ENCODE measurements at regions not wholly inside any gene's neighbourhood (a gene's known extent, or its start where the extent isn't known, plus 50 kb on each side); places are given as distances from the start of the nearest gene placed in this dataset.

GRCh38 chr6:125406741-125407140 is 105.0 kb upstream of the HDDC2 start:
- ChIA-PET POLR2A (ENCODE audit: low non-redundant PET) (no interaction called here), CTCF (no interaction called here)
- no peaks in the 10 kb centered on the region for H3K36me3 ChIP-seq (ENCODE audit: insufficient read depth, low read length, poor library complexity, severe bottlenecking)
- H3K27me3 ChIP-seq (replicated peaks; ENCODE audit: insufficient read depth, low read depth, low read length, poor library complexity) = no peaks in the 10 kb centered on the region
- TF ChIP-seq CTCF (conservative IDR thresholded peaks at IDR 0.05; ENCODE audit: low read depth, low read length) (no peak), EZH2 (IDR thresholded peaks at IDR 0.05; ENCODE audit: borderline replicate concordance, low read depth, low read length, poor library complexity, severe bottlenecking) (no peak)
- H3K9me3 ChIP-seq (ENCODE audit: low read depth, low read length, poor library complexity, severe bottlenecking) = no peaks in the 10 kb centered on the region
- intact Hi-C loops (cut with micrococcal nuclease; ENCODE audit: unreplicated experiment) = no loop called here
- no peak for DNase-seq (ENCODE audit: low spot score)
- BruUV-seq (replicated peaks) = no TSS peak
- H3K4me3 ChIP-seq (ENCODE audit: low read depth, low read length, poor library complexity, severe bottlenecking) = no peak overlapping the region
- no peak overlapping the region for H3K27ac ChIP-seq (ENCODE audit: low read depth, low read length, poor library complexity, severe bottlenecking)
- H3K4me1 ChIP-seq (ENCODE audit: insufficient read depth, low read length, poor library complexity, severe bottlenecking) = no peaks in the 10 kb centered on the region

- CTCF ChIA-PET = no interaction called here
- BruUV-seq (replicated peaks) = no TSS peak
- no peaks in the 10 kb centered on the region for H3K4me1 ChIP-seq (ENCODE audit: insufficient read depth, low read length, poor library complexity, severe bottlenecking)
These were observed 112.7 kb upstream of the HDDC2 start for GRCh38 chr6:125414507-125414906.

GRCh38 chr6:125415913-125416312 is 114.1 kb upstream of the HDDC2 start:
- Histone ChIP-seq H3K4me3 (ENCODE audit: low read depth, low read length, poor library complexity, severe bottlenecking) (no peak overlapping the region), H3K27me3 (replicated peaks; ENCODE audit: insufficient read depth, low read depth, low read length, poor library complexity) (peaks cover 3% of the 10 kb centered on the region), H3K4me1 (ENCODE audit: insufficient read depth, low read length, poor library complexity, severe bottlenecking) (no peaks in the 10 kb centered on the region), H3K9me3 (ENCODE audit: low read depth, low read length, poor library complexity, severe bottlenecking) (no peaks in the 10 kb centered on the region), H3K27ac (ENCODE audit: low read depth, low read length, poor library complexity, severe bottlenecking) (no peak overlapping the region), H3K36me3 (ENCODE audit: insufficient read depth, low read length, poor library complexity, severe bottlenecking) (no peaks in the 10 kb centered on the region)
- ChIA-PET CTCF (no interaction called here), POLR2A (ENCODE audit: low non-redundant PET) (no interaction called here)
- TF ChIP-seq CTCF (conservative IDR thresholded peaks at IDR 0.05; ENCODE audit: low read depth, low read length) (no peak), EZH2 (IDR thresholded peaks at IDR 0.05; ENCODE audit: borderline replicate concordance, low read depth, low read length, poor library complexity, severe bottlenecking) (no peak)
- DNase-seq (ENCODE audit: low spot score) = no peak
- BruUV-seq (replicated peaks) = no TSS peak
- intact Hi-C loops (cut with micrococcal nuclease; ENCODE audit: unreplicated experiment) = no loop called here

More at GRCh38 chr6:125414507-125414906, 112.7 kb upstream of the HDDC2 start:
- Histone ChIP-seq H3K36me3 (ENCODE audit: insufficient read depth, low read length, poor library complexity, severe bottlenecking) (no peaks in the 10 kb centered on the region), H3K9me3 (ENCODE audit: low read depth, low read length, poor library complexity, severe bottlenecking) (no peaks in the 10 kb centered on the region), H3K27ac (ENCODE audit: low read depth, low read length, poor library complexity, severe bottlenecking) (no peak overlapping the region), H3K4me3 (ENCODE audit: low read depth, low read length, poor library complexity, severe bottlenecking) (no peak overlapping the region), H3K27me3 (replicated peaks; ENCODE audit: insufficient read depth, low read depth, low read length, poor library complexity) (peaks cover 3% of the 10 kb centered on the region)
- POLR2A ChIA-PET (ENCODE audit: low non-redundant PET) = no interaction called here
- intact Hi-C loops (cut with micrococcal nuclease; ENCODE audit: unreplicated experiment) = no loop called here
- DNase-seq (ENCODE audit: low spot score) = no peak
- no peak for TF ChIP-seq CTCF (conservative IDR thresholded peaks at IDR 0.05; ENCODE audit: low read depth, low read length)
- no peak for TF ChIP-seq EZH2 (IDR thresholded peaks at IDR 0.05; ENCODE audit: borderline replicate concordance, low read depth, low read length, poor library complexity, severe bottlenecking)
